ENCODE measurements at regions not wholly inside any gene's neighbourhood (a gene's known extent, or its start where the extent isn't known, plus 50 kb on each side); places are given as distances from the start of the nearest gene placed in this dataset.

- Histone ChIP-seq H3K18ac (ENCODE audit: low read length) (peak overlapping the region; percentile 94), H3K4ac (ENCODE audit: low read length) (peak overlapping the region; percentile 66), H3K79me1 (ENCODE audit: low read depth, low read length) (no peaks in the 10 kb centered on the region), H2AK5ac (ENCODE audit: low read depth, low read length) (peak overlapping the region; percentile 98), H3K27ac (replicated peaks; ENCODE audit: low read length) (peak overlapping the region; percentile 95), H3K4me3 (ENCODE audit: low read length in 2 of 2) (peak overlapping the region in 1 of 2 donors; percentile 24), H2AFZ (ENCODE audit: low read length) (peak overlapping the region; percentile 72), H2BK120ac (ENCODE audit: low read depth, low read length) (peak overlapping the region; percentile 99), H3K4me2 (ENCODE audit: insufficient read depth, low read length, poor library complexity, severe bottlenecking) (peak overlapping the region; percentile 45), H3K9me3 (replicated peaks in 1 of 2; ENCODE audit: control insufficient read depth in 2 of 2, insufficient read depth in 1 of 2, low read depth in 1 of 2, low read length in 2 of 2) (no peaks in the 10 kb centered on the region), H2BK15ac (ENCODE audit: low read length) (no peak overlapping the region), H3K23ac (ENCODE audit: low read depth, low read length, poor library complexity) (no peak overlapping the region), H4K91ac (ENCODE audit: low read depth, low read length, poor library complexity) (peak overlapping the region; percentile 31), H2BK5ac (ENCODE audit: low read length) (peak overlapping the region; percentile 88), H3K4me1 (ENCODE audit: control insufficient read depth in 2 of 2, insufficient read depth in 1 of 2, low read depth in 1 of 2, low read length in 2 of 2) (peaks cover 38 to 52% of the 10 kb centered on the region in 2 donors), H3K14ac (ENCODE audit: low read length) (no peak overlapping the region), H4K8ac (ENCODE audit: low read depth, low read length) (no peak overlapping the region), H2BK12ac (ENCODE audit: low read length) (peak overlapping the region; percentile 76), H3K27me3 (ENCODE audit: control insufficient read depth in 3 of 3, insufficient read depth in 3 of 3, low read depth in 1 of 3, low read length in 3 of 3) (no peaks in the 10 kb centered on the region), H3K9ac (ENCODE audit: low read depth, low read length, poor library complexity) (peak overlapping the region; percentile 44), H3K36me3 (replicated peaks in 1 of 2; ENCODE audit: control insufficient read depth in 2 of 2, insufficient read depth in 2 of 2, low read length in 2 of 2) (no peaks in the 10 kb centered on the region)
- no peak for DNase-seq (ENCODE audit: low spot score)
- WGBS, 2 donors (ENCODE audit: extremely low coverage in 2 of 2, insufficient read length in 2 of 2, insufficient replicate concordance in 1 of 2): no CpG with 5 or more reads among the region's 12 CpGs
Measured at GRCh38 chr19:5396096-5396939, 55.7 kb upstream of the PTPRS start.

GRCh38 chr19:5396963-5397362 is 56.4 kb upstream of the PTPRS start:
- Histone ChIP-seq H3K36me3 (replicated peaks in 1 of 2; ENCODE audit: control insufficient read depth in 2 of 2, insufficient read depth in 2 of 2, low read length in 2 of 2) (no peaks in the 10 kb centered on the region), H2AFZ (ENCODE audit: low read length) (no peak overlapping the region), H3K4ac (ENCODE audit: low read length) (no peak overlapping the region), H3K9me3 (replicated peaks in 1 of 2; ENCODE audit: control insufficient read depth in 2 of 2, insufficient read depth in 1 of 2, low read depth in 1 of 2, low read length in 2 of 2) (no peaks in the 10 kb centered on the region), H2BK12ac (ENCODE audit: low read length) (no peak overlapping the region), H3K9ac (ENCODE audit: low read depth, low read length, poor library complexity) (no peak overlapping the region), H2BK120ac (ENCODE audit: low read depth, low read length) (peak overlapping the region; percentile 99), H3K4me3 (ENCODE audit: low read length in 2 of 2) (no peak overlapping the region), H3K23ac (ENCODE audit: low read depth, low read length, poor library complexity) (no peak overlapping the region), H4K8ac (ENCODE audit: low read depth, low read length) (no peak overlapping the region), H3K79me1 (ENCODE audit: low read depth, low read length) (no peaks in the 10 kb centered on the region), H2BK15ac (ENCODE audit: low read length) (no peak overlapping the region), H3K18ac (ENCODE audit: low read length) (peak overlapping the region; percentile 94), H2BK5ac (ENCODE audit: low read length) (peak overlapping the region; percentile 88), H3K27ac (replicated peaks; ENCODE audit: low read length) (peak overlapping the region; percentile 95), H3K27me3 (ENCODE audit: control insufficient read depth in 3 of 3, insufficient read depth in 3 of 3, low read depth in 1 of 3, low read length in 3 of 3) (no peaks in the 10 kb centered on the region), H2AK5ac (ENCODE audit: low read depth, low read length) (peak overlapping the region; percentile 98), H3K4me2 (ENCODE audit: insufficient read depth, low read length, poor library complexity, severe bottlenecking) (no peak overlapping the region), H3K4me1 (ENCODE audit: control insufficient read depth in 2 of 2, insufficient read depth in 1 of 2, low read depth in 1 of 2, low read length in 2 of 2) (peaks cover 38 to 52% of the 10 kb centered on the region in 2 donors), H4K91ac (ENCODE audit: low read depth, low read length, poor library complexity) (peak overlapping the region; percentile 31), H3K14ac (ENCODE audit: low read length) (no peak overlapping the region)
- no CpG with 5 or more reads among the region's 3 CpGs for WGBS, 2 donors (ENCODE audit: extremely low coverage in 2 of 2, insufficient read length in 2 of 2, insufficient replicate concordance in 1 of 2)
- no peak for DNase-seq (ENCODE audit: low spot score)

- Histone ChIP-seq H3K4ac (ENCODE audit: low read length) (no peak overlapping the region), H2AK5ac (ENCODE audit: low read depth, low read length) (no peak overlapping the region), H2BK12ac (ENCODE audit: low read length) (no peak overlapping the region), H3K4me2 (ENCODE audit: insufficient read depth, low read length, poor library complexity, severe bottlenecking) (peak overlapping the region; percentile 59), H2BK120ac (ENCODE audit: low read depth, low read length) (no peak overlapping the region), H3K79me1 (ENCODE audit: low read depth, low read length) (no peaks in the 10 kb centered on the region), H4K8ac (ENCODE audit: low read depth, low read length) (no peak overlapping the region), H3K14ac (ENCODE audit: low read length) (no peak overlapping the region), H3K18ac (ENCODE audit: low read length) (no peak overlapping the region), H2BK15ac (ENCODE audit: low read length) (no peak overlapping the region), H3K27me3 (ENCODE audit: control insufficient read depth in 3 of 3, insufficient read depth in 3 of 3, low read depth in 1 of 3, low read length in 3 of 3) (no peaks in the 10 kb centered on the region), H3K4me1 (ENCODE audit: control insufficient read depth in 2 of 2, insufficient read depth in 1 of 2, low read depth in 1 of 2, low read length in 2 of 2) (peaks cover 32 to 44% of the 10 kb centered on the region in 2 donors), H3K36me3 (replicated peaks in 1 of 2; ENCODE audit: control insufficient read depth in 2 of 2, insufficient read depth in 2 of 2, low read length in 2 of 2) (no peaks in the 10 kb centered on the region), H2AFZ (ENCODE audit: low read length) (peak overlapping the region; percentile 31), H3K9ac (ENCODE audit: low read depth, low read length, poor library complexity) (no peak overlapping the region), H2BK5ac (ENCODE audit: low read length) (no peak overlapping the region), H3K23ac (ENCODE audit: low read depth, low read length, poor library complexity) (no peak overlapping the region), H4K91ac (ENCODE audit: low read depth, low read length, poor library complexity) (no peak overlapping the region), H3K4me3 (ENCODE audit: low read length in 2 of 2) (peak overlapping the region in 1 of 2 donors; percentile 3), H3K27ac (replicated peaks; ENCODE audit: low read length) (peak overlapping the region; percentile 76), H3K9me3 (replicated peaks in 1 of 2; ENCODE audit: control insufficient read depth in 2 of 2, insufficient read depth in 1 of 2, low read depth in 1 of 2, low read length in 2 of 2) (no peaks in the 10 kb centered on the region)
- DNase-seq (ENCODE audit: low spot score): peak; percentile 81
- no CpG with 5 or more reads among the region's 18 CpGs for WGBS, 2 donors (ENCODE audit: extremely low coverage in 2 of 2, insufficient read length in 2 of 2, insufficient replicate concordance in 1 of 2)
Measured at GRCh38 chr19:5397804-5398692, 57.2 kb upstream of the ZNRF4 start.

- Histone ChIP-seq H3K79me1 (ENCODE audit: low read depth, low read length) (no peaks in the 10 kb centered on the region), H4K8ac (ENCODE audit: low read depth, low read length) (no peak overlapping the region), H3K4me2 (ENCODE audit: insufficient read depth, low read length, poor library complexity, severe bottlenecking) (no peak overlapping the region), H4K91ac (ENCODE audit: low read depth, low read length, poor library complexity) (no peak overlapping the region), H2BK5ac (ENCODE audit: low read length) (no peak overlapping the region), H2BK15ac (ENCODE audit: low read length) (no peak overlapping the region), H3K14ac (ENCODE audit: low read length) (no peak overlapping the region), H3K4me3 (ENCODE audit: low read length in 2 of 2) (no peak overlapping the region), H3K4ac (ENCODE audit: low read length) (no peak overlapping the region), H3K9me3 (replicated peaks in 1 of 2; ENCODE audit: control insufficient read depth in 2 of 2, insufficient read depth in 1 of 2, low read depth in 1 of 2, low read length in 2 of 2) (no peaks in the 10 kb centered on the region), H2AK5ac (ENCODE audit: low read depth, low read length) (no peak overlapping the region), H3K4me1 (ENCODE audit: control insufficient read depth in 2 of 2, insufficient read depth in 1 of 2, low read depth in 1 of 2, low read length in 2 of 2) (peaks cover 29 to 37% of the 10 kb centered on the region in 2 donors), H2AFZ (ENCODE audit: low read length) (no peak overlapping the region), H3K27me3 (ENCODE audit: control insufficient read depth in 3 of 3, insufficient read depth in 3 of 3, low read depth in 1 of 3, low read length in 3 of 3) (no peaks in the 10 kb centered on the region), H3K18ac (ENCODE audit: low read length) (no peak overlapping the region), H2BK12ac (ENCODE audit: low read length) (no peak overlapping the region), H3K9ac (ENCODE audit: low read depth, low read length, poor library complexity) (no peak overlapping the region), H3K27ac (replicated peaks; ENCODE audit: low read length) (no peak overlapping the region), H2BK120ac (ENCODE audit: low read depth, low read length) (no peak overlapping the region), H3K36me3 (replicated peaks in 1 of 2; ENCODE audit: control insufficient read depth in 2 of 2, insufficient read depth in 2 of 2, low read length in 2 of 2) (no peaks in the 10 kb centered on the region), H3K23ac (ENCODE audit: low read depth, low read length, poor library complexity) (no peak overlapping the region)
- DNase-seq (ENCODE audit: low spot score): no peak
- no CpG with 5 or more reads among the region's 3 CpGs for WGBS, 2 donors (ENCODE audit: extremely low coverage in 2 of 2, insufficient read length in 2 of 2, insufficient replicate concordance in 1 of 2)
Measured at GRCh38 chr19:5398693-5399057, 56.5 kb upstream of the ZNRF4 start.
